Fibroblast of lung (primary cell): ENCODE measurements at regions not wholly inside any gene's neighbourhood (a gene's known extent, or its start where the extent isn't known, plus 50 kb on each side); places are given as distances from the start of the nearest gene placed in this dataset.
A peak's percentile ranks its signal among the peaks of the same experiment; 100 is the strongest.

Source experiments
- DNase-seq, 2 donors: peaks; one replicate each; pipeline versions ENCODE4 v3.0.0 to v3.0.0-alpha.2; 2010; ENCODE audit warnings: low read depth in 2 of 2
- H2AFZ ChIP-seq: 2 replicates; pipeline ENCODE4 v1.5.1; 2012; ENCODE audit warnings: low read length, control low read depth, inconsistent platforms
- H3K27ac ChIP-seq: 2 replicates; pipeline ENCODE4 v1.5.1; 2011; ENCODE audit warnings: low read length, control low read depth; ENCODE audit not compliant: insufficient read depth
- H3K27me3 ChIP-seq: 2 replicates; pipeline ENCODE4 v1.5.1; 2011; ENCODE audit warnings: mild to moderate bottlenecking, low read length; ENCODE audit not compliant: control insufficient read depth, insufficient read depth
- H3K36me3 ChIP-seq: 2 replicates; pipeline ENCODE4 v1.5.1; 2011; ENCODE audit warnings: low read length; ENCODE audit not compliant: control insufficient read depth, insufficient read depth
- H3K4me1 ChIP-seq: 2 replicates; pipeline ENCODE4 v1.5.1; 2011; ENCODE audit warnings: low read length; ENCODE audit not compliant: control insufficient read depth, insufficient read depth; ENCODE audit errors: extremely low read depth
- H3K4me2 ChIP-seq: 2 replicates; pipeline ENCODE4 v1.5.1; 2011; ENCODE audit warnings: low read length, control low read depth; ENCODE audit not compliant: insufficient read depth; ENCODE audit errors: extremely low read depth
- H3K4me3 ChIP-seq, 4 experiments: fragments of 200-600 bp in 1 of 4; sonication (generic) in 1 of 4; replicated peaks in 1 of 4; 2 replicates each; pipeline ENCODE4 v1.5.1; 2011 to 2016; ENCODE audit warnings: low read length in 4 of 4, low read depth in 3 of 4, mild to moderate bottlenecking in 3 of 4, control low read depth in 2 of 4, inconsistent platforms in 1 of 4, mixed read lengths in 1 of 4; ENCODE audit not compliant: insufficient read depth in 1 of 4; ENCODE audit errors: control extremely low read depth in 1 of 4
- H3K79me2 ChIP-seq: 2 replicates; pipeline ENCODE4 v1.5.1; 2012; ENCODE audit warnings: mild to moderate bottlenecking, low read length, inconsistent platforms; ENCODE audit not compliant: control insufficient read depth, insufficient read depth
- H3K9ac ChIP-seq: 2 replicates; pipeline ENCODE4 v1.5.1; 2011; ENCODE audit warnings: mild to moderate bottlenecking, low read length, control low read depth; ENCODE audit not compliant: insufficient read depth
- H3K9me3 ChIP-seq: 2 replicates; pipeline ENCODE4 v1.5.1; 2012; ENCODE audit warnings: low read depth, low read length; ENCODE audit not compliant: control insufficient read depth, insufficient read depth
- H4K20me1 ChIP-seq: 2 replicates; pipeline ENCODE4 v1.5.1; 2011; ENCODE audit warnings: low read length; ENCODE audit not compliant: control insufficient read depth, insufficient read depth; ENCODE audit errors: extremely low read depth
- EZH2 ChIP-seq: IDR thresholded peaks from 2 replicates; pipeline ENCODE4 v1.5.1; 2012; ENCODE audit warnings: low read length, control low read depth, mild to moderate bottlenecking; ENCODE audit errors: missing control alignments
- TF ChIP-seq, protein P1 (sequence below), 2 donors: IDR thresholded peaks in 1 of 2; conservative IDR thresholded peaks in 1 of 2; 1 replicate in 1 of 2; 2 replicates in 1 of 2; pipeline ENCODE4 v1.5.1; 2011 to 2012; ENCODE audit warnings: low read length in 2 of 2, control low read depth in 1 of 2, inconsistent platforms in 1 of 2, low read depth in 1 of 2, mild to moderate bottlenecking in 1 of 2

DNA sequence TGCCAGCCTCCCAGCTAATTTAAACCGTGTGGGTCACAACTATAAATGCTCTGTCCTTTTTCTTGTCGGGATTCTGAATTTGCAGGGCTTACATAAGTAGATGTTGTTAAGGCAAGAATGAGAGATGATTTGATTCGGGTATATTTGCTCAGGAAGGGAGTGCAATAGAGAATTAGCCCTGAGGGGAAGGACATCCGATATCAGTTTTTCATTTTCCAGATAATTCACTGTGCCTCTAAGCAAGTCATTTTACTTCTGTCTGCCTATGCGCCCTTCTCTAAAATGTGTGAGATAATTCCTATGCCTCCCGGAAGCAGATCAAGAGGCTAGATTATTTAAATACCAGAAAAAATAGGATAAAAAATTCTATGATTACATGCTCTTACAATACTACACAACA, 300.5 kb downstream of the RMST start:
- Histone ChIP-seq H2AFZ (no peak overlapping the region), H3K9me3 (no peaks in the 10 kb centered on the region), H3K4me3 (no peak overlapping the region), H3K4me2 (no peak overlapping the region), H3K27me3 (no peaks in the 10 kb centered on the region), H4K20me1 (no peaks in the 10 kb centered on the region), H3K9ac (no peak overlapping the region), H3K79me2 (no peaks in the 10 kb centered on the region), H3K36me3 (no peaks in the 10 kb centered on the region), H3K27ac (no peak overlapping the region), H3K4me1 (no peaks in the 10 kb centered on the region)
- TF ChIP-seq, protein P1, sequence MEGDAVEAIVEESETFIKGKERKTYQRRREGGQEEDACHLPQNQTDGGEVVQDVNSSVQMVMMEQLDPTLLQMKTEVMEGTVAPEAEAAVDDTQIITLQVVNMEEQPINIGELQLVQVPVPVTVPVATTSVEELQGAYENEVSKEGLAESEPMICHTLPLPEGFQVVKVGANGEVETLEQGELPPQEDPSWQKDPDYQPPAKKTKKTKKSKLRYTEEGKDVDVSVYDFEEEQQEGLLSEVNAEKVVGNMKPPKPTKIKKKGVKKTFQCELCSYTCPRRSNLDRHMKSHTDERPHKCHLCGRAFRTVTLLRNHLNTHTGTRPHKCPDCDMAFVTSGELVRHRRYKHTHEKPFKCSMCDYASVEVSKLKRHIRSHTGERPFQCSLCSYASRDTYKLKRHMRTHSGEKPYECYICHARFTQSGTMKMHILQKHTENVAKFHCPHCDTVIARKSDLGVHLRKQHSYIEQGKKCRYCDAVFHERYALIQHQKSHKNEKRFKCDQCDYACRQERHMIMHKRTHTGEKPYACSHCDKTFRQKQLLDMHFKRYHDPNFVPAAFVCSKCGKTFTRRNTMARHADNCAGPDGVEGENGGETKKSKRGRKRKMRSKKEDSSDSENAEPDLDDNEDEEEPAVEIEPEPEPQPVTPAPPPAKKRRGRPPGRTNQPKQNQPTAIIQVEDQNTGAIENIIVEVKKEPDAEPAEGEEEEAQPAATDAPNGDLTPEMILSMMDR (conservative IDR thresholded peaks at IDR 0.05 in 1 of 2, IDR thresholded peaks at IDR 0.05 in 1 of 2; ENCODE audit: low read depth in 1 of 2, low read length in 2 of 2): no peak
- no peak for TF ChIP-seq EZH2
- no peak for DNase-seq

DNA sequence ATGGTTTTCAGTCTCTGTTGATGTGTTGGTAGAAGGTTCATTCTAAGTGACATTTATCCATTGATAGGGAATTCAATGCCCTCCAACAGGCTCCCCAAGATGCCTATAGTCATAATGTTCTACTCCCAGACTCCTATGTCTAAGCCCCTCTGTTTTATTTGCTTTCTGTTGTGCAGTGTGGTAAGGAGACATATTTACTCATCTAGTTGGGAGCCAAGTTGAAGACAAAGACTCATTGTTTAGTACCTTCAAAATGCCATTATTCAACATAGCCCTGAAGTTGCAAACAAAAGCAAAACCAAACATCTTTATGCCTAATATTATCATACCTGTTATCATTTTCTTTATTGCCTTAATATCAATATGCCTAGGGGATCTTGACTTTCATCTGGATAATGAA, 302.1 kb downstream of the RMST start:
- Histone ChIP-seq H2AFZ (no peak overlapping the region), H3K4me2 (no peak overlapping the region), H3K79me2 (no peaks in the 10 kb centered on the region), H3K4me1 (no peaks in the 10 kb centered on the region), H3K36me3 (no peaks in the 10 kb centered on the region), H3K27me3 (no peaks in the 10 kb centered on the region), H3K27ac (no peak overlapping the region), H4K20me1 (no peaks in the 10 kb centered on the region), H3K9me3 (no peaks in the 10 kb centered on the region), H3K9ac (no peak overlapping the region), H3K4me3 (no peak overlapping the region)
- DNase-seq: no peak
- TF ChIP-seq EZH2: no peak
- TF ChIP-seq, protein P1 (conservative IDR thresholded peaks at IDR 0.05 in 1 of 2, IDR thresholded peaks at IDR 0.05 in 1 of 2; ENCODE audit: low read depth in 1 of 2, low read length in 2 of 2): no peak

GRCh38 chr12:97767347-97767746, 304.7 kb downstream of the RMST start:
- no peak overlapping the region for H3K9ac ChIP-seq
- H3K27ac ChIP-seq: no peak overlapping the region
- H4K20me1 ChIP-seq: no peaks in the 10 kb centered on the region
- H3K79me2 ChIP-seq: no peaks in the 10 kb centered on the region
- DNase-seq: peak in 1 of 2 donors; percentile 3
- no peak overlapping the region for H3K4me2 ChIP-seq
- H3K36me3 ChIP-seq: no peaks in the 10 kb centered on the region
- no peaks in the 10 kb centered on the region for H3K9me3 ChIP-seq
- no peak overlapping the region for H2AFZ ChIP-seq
- no peaks in the 10 kb centered on the region for H3K4me1 ChIP-seq
- H3K27me3 ChIP-seq: no peaks in the 10 kb centered on the region
- TF ChIP-seq EZH2: no peak
- TF ChIP-seq, protein P1 (conservative IDR thresholded peaks at IDR 0.05 in 1 of 2, IDR thresholded peaks at IDR 0.05 in 1 of 2; ENCODE audit: low read depth in 1 of 2, low read length in 2 of 2): no peak
- H3K4me3 ChIP-seq: no peak overlapping the region
